HG03565 (cell line): ENCODE measurements at regions not wholly inside any gene's neighbourhood (a gene's known extent, or its start where the extent isn't known, plus 50 kb on each side); places are given as distances from the start of the nearest gene placed in this dataset.
"Not testable (repeated sequence)": the region's sequence is repeated elsewhere in the genome, so short reads cannot be mapped to it uniquely, and the experiment has no call there.

Source experiments
- ATAC-seq: cut with Tn5 transposase; IDR thresholded peaks from one replicate; pipeline ENCODE4 v1.9.1; 2021; ENCODE audit warnings: mild to moderate bottlenecking, moderate library complexity; ENCODE audit not compliant: unreplicated experiment

GRCh38 chr3:147661916-147662315, 252.8 kb downstream of the ZIC1 start:
- no peak for ATAC-seq

DNA sequence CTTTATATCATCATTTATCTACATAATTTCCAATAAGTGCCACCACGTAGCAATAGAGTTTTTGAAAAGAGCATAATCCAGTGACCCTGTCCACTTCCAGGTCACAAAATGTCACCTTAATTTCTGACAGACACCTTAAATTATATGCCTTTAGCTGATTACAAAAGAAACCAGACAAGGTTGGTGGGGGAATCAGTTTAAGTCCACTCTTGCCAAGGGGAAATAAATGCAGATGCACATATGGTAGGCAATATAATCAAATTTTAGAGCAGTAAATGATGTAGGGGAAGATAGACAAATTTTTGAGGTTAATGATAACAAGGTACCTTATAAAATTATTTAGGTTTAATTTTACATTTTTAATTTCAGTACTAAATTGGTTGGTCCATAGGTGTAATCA, 253.5 kb downstream of the ZIC1 start:
- no peak for ATAC-seq

GRCh38 chr3:147669077-147669476, 259.9 kb downstream of the ZIC1 start:
- ATAC-seq, result no peak

GRCh38 chr3:147672035-147672434, 262.9 kb downstream of the ZIC1 start:
- ATAC-seq, result no peak

GRCh38 chr3:147672436-147672835, 263.3 kb downstream of the ZIC1 start:
- no peak for ATAC-seq

DNA sequence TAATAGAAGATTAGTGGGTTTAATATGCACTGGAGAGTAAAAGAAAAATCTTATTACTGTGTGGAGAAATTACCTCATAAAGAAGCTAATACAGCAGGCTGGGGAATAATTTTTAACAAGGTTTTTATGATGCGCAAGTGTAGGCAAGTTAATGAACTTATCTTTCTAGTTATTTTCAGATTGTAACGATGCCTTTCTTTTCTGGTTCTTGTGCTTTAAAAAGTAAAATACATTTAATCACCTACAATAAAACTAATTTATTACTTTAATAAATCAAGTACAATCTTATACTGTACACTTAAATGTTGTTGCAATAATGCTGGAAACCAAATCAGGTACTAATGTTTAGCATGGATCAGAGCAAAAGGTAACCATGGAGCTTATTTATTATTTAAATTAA, 266.6 kb downstream of the ZIC1 start:
- no peak for ATAC-seq

GRCh38 chr3:147680837-147681483, 271.8 kb downstream of the ZIC1 start:
- ATAC-seq, result no peak

DNA sequence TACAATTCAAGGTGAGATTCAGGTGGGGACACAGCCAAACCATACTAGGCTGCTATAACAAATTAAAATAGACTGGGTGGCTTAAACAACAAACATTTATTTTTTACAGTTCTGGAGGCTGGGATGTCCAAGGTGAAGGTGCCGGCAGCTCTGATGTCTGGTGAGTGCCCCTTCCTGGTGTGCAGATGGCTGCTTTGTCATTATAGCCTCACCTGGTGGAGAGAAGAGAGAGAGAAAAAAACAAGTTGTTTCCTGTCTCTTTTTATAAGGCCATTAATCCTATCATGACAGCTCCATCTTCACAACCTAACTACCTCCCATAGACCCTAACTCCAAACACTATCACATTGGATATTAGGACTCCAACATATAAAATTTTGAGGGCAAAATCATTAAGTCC, 279.7 kb downstream of the ZIC1 start:
- ATAC-seq, result no peak

DNA sequence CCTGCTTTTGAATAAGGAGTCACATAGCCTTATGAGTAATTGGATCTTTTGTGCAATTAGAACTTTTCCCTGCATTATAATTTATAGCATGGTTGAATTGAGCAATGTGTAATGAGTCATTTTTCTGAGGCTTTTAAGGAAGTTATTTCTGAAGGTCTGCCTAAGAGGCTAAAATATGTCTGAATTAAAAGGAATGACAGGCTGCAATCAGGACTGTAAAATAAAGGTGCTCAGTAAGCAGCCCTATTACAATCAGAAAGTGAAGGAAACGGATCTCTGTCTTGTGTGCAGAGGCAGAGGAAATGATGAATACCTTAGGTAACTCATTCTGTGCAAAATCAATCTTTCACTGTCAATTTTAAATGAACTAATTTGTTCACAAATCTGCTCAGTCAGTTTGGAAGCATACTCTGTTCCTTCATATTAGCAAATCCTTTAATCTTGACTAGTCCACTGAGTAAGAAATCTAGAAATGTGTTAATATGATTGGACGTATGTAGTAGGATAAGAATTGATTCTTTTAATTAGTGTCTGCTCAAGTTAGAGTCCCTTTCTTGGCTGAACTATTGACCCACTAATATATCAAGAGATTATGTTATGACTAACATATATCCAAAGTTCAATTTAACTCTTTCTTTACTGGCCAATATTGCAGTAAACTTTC, 290.1 kb downstream of the ZIC1 start:
- no peak for ATAC-seq

GRCh38 chr3:147701195-147701594, 292.0 kb downstream of the ZIC1 start:
- no peak for ATAC-seq

DNA sequence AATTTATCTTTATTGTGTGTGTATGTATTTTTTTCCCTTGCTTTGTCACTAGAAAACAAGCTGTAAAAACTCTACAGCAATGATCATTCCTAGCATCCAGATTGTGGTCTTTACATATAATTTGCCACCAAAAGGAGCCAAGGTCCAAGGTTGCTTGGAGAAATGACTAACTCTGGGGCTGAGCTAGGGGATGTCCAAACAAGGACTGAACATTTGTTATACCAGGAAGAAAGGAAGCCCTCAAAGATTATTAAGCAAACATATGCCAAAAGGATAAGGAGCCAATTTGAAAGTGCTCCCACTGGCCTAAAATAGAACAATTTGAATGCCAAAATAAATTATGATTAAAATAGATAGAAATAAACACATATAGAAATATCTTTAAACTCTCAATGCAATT, 293.3 kb downstream of the ZIC1 start:
- no peak for ATAC-seq

GRCh38 chr3:147705651-147706051, 296.5 kb downstream of the ZIC1 start:
- no peak for ATAC-seq

GRCh38 chr3:147710753-147711152, 301.6 kb downstream of the ZIC1 start:
- ATAC-seq, result not testable (repeated sequence)

DNA sequence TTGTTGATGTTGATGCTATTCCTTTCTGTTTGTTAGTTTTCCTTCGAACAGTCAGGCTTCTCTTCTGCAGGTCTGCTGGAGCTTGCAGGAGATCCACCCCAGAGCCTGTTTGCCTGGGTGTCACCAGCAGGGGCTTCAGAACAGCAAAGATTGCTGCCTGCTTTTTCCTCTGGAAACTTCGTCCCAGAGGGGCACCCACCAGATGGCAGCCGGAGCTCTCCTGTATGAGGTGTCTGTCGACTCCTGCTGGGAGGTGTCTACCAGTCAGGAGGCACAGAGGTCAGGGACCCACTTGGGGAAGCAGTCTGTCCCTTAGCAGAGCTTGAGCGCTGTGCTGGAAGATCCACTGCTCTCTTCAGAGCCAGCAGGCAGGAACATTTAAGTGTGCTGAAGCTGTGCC, 303.2 kb downstream of the ZIC1 start:
- no peak for ATAC-seq

- not testable (repeated sequence) for ATAC-seq
These were observed 303.6 kb downstream of the ZIC1 start for GRCh38 chr3:147712758-147713157.

GRCh38 chr3:147713234-147714133, 304.3 kb downstream of the ZIC1 start:
- ATAC-seq, result no peak

- ATAC-seq, result no peak
These were observed 320.5 kb downstream of the ZIC1 start for GRCh38 chr3:147729641-147730040.

- ATAC-seq, result no peak
These were observed 321.1 kb downstream of the ZIC1 start for GRCh38 chr3:147730284-147730683.

DNA sequence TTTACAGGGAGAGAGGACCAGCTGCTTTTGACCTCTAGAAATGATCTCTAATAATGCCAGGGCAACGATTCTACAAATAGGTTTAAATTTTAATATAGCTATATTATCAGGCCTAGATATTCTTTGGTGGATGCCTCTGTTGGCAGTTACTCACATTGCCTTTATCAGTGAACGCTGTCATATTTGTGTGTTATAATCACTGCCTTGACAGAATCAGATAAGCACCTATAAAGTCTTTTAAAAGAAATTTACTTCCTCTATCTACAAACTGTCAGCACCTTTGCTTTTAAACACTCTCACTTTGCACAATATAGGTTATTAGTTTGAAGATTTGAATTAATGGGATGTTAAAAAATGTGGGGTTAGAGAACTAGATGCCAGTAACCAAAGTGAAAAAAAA, 324.1 kb downstream of the ZIC1 start:
- no peak for ATAC-seq

GRCh38 chr3:147735616-147736015, 326.5 kb downstream of the ZIC1 start:
- no peak for ATAC-seq

DNA sequence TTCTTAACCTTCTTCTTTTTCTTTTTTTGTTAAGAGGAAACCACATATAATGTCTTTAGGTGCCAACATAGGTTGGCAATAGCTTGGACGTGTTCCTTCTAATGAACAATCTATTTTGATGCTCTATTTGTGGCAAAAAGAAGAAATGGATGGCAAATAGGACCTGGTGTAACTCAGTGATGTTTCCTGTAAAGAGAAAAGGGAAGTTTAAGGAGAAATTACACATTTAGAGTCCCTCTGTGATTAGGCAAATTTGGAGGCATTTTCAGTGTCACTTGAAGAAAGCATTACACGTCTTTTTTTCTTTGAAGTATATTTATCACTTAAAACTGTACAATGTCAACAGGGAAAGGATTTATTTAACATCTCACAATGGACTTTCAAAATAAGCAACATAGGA, 327.1 kb downstream of the ZIC1 start:
- ATAC-seq, result no peak

DNA sequence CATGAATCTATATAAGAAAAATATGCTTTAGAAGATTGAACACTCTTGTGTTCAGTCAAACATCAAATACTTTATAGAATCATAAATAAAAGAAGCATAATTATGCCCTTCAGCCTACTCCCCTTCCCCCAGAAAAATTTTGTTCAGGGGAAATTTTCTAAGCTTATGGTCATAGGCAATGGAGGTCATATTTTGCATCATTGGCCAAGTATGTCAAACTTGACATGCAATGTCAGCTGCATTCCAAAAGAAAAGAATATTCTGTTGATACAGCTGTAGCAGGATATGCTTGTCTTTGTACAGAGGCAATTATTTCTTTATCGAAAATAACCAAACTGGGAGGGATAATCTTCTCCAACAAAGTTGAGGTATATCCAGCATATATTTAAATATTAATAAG, 328.2 kb downstream of the ZIC1 start:
- no peak for ATAC-seq
